ENCODE measurements at regions not wholly inside any gene's neighbourhood (a gene's known extent, or its start where the extent isn't known, plus 50 kb on each side); places are given as distances from the start of the nearest gene placed in this dataset.

- Histone ChIP-seq H4K20me1 (ENCODE audit: control insufficient read depth, insufficient read depth, low read length, poor library complexity, severe bottlenecking) (no peaks in the 10 kb centered on the region), H3K9me3 (ENCODE audit: control extremely low read depth in 1 of 3, control insufficient read depth in 2 of 3, insufficient read depth in 1 of 3, low read length in 2 of 3) (peaks cover 0 to 8% (median 2%) of the 10 kb centered on the region in 3 donors), H2AFZ (ENCODE audit: insufficient read depth, low read depth, low read length, poor library complexity, severe bottlenecking) (no peak overlapping the region), H3K4me2 (replicated peaks; ENCODE audit: low read depth, low read length, poor library complexity, severe bottlenecking) (no peak overlapping the region), H3K9ac (ENCODE audit: low read length) (no peak overlapping the region), H3K36me3 (replicated peaks in 1 of 2; ENCODE audit: control extremely low read depth in 1 of 2, control insufficient read depth in 1 of 2, extremely low read depth in 1 of 2, insufficient read depth in 2 of 2, low read length in 1 of 2) (no peaks in the 10 kb centered on the region), H3K27ac (ENCODE audit: low read length in 2 of 2) (no peak overlapping the region), H3K27me3 (replicated peaks in 1 of 4; ENCODE audit: control extremely low read depth in 1 of 4, control insufficient read depth in 3 of 4, insufficient read depth in 4 of 4, low read length in 3 of 4) (peaks cover 0 to 3% (median 0%) of the 10 kb centered on the region in 4 experiments), H3K79me2 (ENCODE audit: control insufficient read depth, insufficient read depth, low read length) (no peaks in the 10 kb centered on the region), H3K4me1 (ENCODE audit: control insufficient read depth in 2 of 2, insufficient read depth in 2 of 2, low read length in 2 of 2) (no peaks in the 10 kb centered on the region), H3K4me3 (ENCODE audit: control extremely low read depth in 1 of 5, extremely low read depth in 1 of 5, insufficient read depth in 1 of 5, low read depth in 2 of 5, low read length in 4 of 5) (no peak overlapping the region)
- intact Hi-C loops (cut with micrococcal nuclease) = no loop called here
- ATAC-seq (ENCODE audit: low read depth) (no peak), DNase-seq (no peak)
- WGBS (ENCODE audit: insufficient coverage) = 100% methylated on average over 1 of the region's 5 CpGs
- no peaks in the 10 kb centered on the region for H3K4me1 Mint-ChIP-seq
- ChIA-PET POLR2A (no interaction called here), CTCF (interaction anchor here (2.7 kb wide), 1 partner anchor 44 kb away, joined by 6 read pairs; no protein-coding TSS in a partner anchor)
- peaks cover 17% of the 10 kb centered on the region for H3K27me3 Mint-ChIP-seq
- no peak for TF ChIP-seq CTCF (IDR thresholded peaks at IDR 0.05)
- TF ChIP-seq EZH2 (IDR thresholded peaks at IDR 0.05; ENCODE audit: borderline replicate concordance, insufficient read depth, low read depth, low read length, poor library complexity, severe bottlenecking) = no peak
- no peak overlapping the region for H3K27ac Mint-ChIP-seq
- peaks cover 9% of the 10 kb centered on the region for H3K9me3 Mint-ChIP-seq (ENCODE audit: insufficient read depth)
- H3K4me3 Mint-ChIP-seq = no peak overlapping the region
These were observed 104.8 kb upstream of the NAV2 start for GRCh38 chr11:19607656-19608360.

- DNase-seq = no peak
- intact Hi-C loops (cut with micrococcal nuclease) = no loop called here
- H3K9me3 ChIP-seq (ENCODE audit: control extremely low read depth in 1 of 3, control insufficient read depth in 2 of 3, insufficient read depth in 1 of 3, low read length in 2 of 3) = peaks cover 0 to 7% (median under 1%) of the 10 kb centered on the region in 3 donors
- no peak overlapping the region for H3K27ac ChIP-seq (ENCODE audit: low read length in 2 of 2)
- POLR2A ChIA-PET = no interaction called here
- Mint-ChIP-seq H3K4me1 (no peaks in the 10 kb centered on the region), H3K9me3 (ENCODE audit: insufficient read depth) (peaks cover 7% of the 10 kb centered on the region), H3K4me3 (no peak overlapping the region), H3K27me3 (peaks cover 22% of the 10 kb centered on the region), H3K27ac (no peak overlapping the region)
- TF ChIP-seq EZH2 (IDR thresholded peaks at IDR 0.05; ENCODE audit: borderline replicate concordance, insufficient read depth, low read depth, low read length, poor library complexity, severe bottlenecking) = no peak
- no peak for TF ChIP-seq CTCF (IDR thresholded peaks at IDR 0.05)
- CTCF ChIA-PET = interaction anchor here (2.7 kb wide), 1 partner anchor 43 kb away, joined by 6 read pairs; no protein-coding TSS in a partner anchor
- H3K79me2 ChIP-seq (ENCODE audit: control insufficient read depth, insufficient read depth, low read length) = no peaks in the 10 kb centered on the region
- H4K20me1 ChIP-seq (ENCODE audit: control insufficient read depth, insufficient read depth, low read length, poor library complexity, severe bottlenecking) = no peaks in the 10 kb centered on the region
- H3K27me3 ChIP-seq (replicated peaks in 1 of 4; ENCODE audit: control extremely low read depth in 1 of 4, control insufficient read depth in 3 of 4, insufficient read depth in 4 of 4, low read length in 3 of 4) = peaks cover 0 to 3% (median 0%) of the 10 kb centered on the region in 4 experiments
- H3K4me1 ChIP-seq (ENCODE audit: control insufficient read depth in 2 of 2, insufficient read depth in 2 of 2, low read length in 2 of 2) = no peaks in the 10 kb centered on the region
- 90% methylated on average over 2 of the region's 5 CpGs for WGBS (ENCODE audit: insufficient coverage)
- no peak overlapping the region for H2AFZ ChIP-seq (ENCODE audit: insufficient read depth, low read depth, low read length, poor library complexity, severe bottlenecking)
- H3K4me3 ChIP-seq (ENCODE audit: control extremely low read depth in 1 of 5, extremely low read depth in 1 of 5, insufficient read depth in 1 of 5, low read depth in 2 of 5, low read length in 4 of 5) = no peak overlapping the region
- ATAC-seq (ENCODE audit: low read depth) = no peak
- H3K9ac ChIP-seq (ENCODE audit: low read length) = no peak overlapping the region
- no peak overlapping the region for H3K4me2 ChIP-seq (replicated peaks; ENCODE audit: low read depth, low read length, poor library complexity, severe bottlenecking)
- H3K36me3 ChIP-seq (replicated peaks in 1 of 2; ENCODE audit: control extremely low read depth in 1 of 2, control insufficient read depth in 1 of 2, extremely low read depth in 1 of 2, insufficient read depth in 2 of 2, low read length in 1 of 2) = no peaks in the 10 kb centered on the region
These were observed 105.6 kb upstream of the NAV2 start for GRCh38 chr11:19606856-19607655.

Data from B cell (primary cell).